ENCODE measurements at regions not wholly inside any gene's neighbourhood (a gene's known extent, or its start where the extent isn't known, plus 50 kb on each side); places are given as distances from the start of the nearest gene placed in this dataset.
"Not testable (repeated sequence)": the region's sequence is repeated elsewhere in the genome, so short reads cannot be mapped to it uniquely, and the experiment has no call there.

- DNase-seq (ENCODE audit: low read depth in 2 of 2) = no peak
Measured at GRCh38 chr13:89204435-89204834, 1533.3 kb downstream of the SLITRK5 start.

- no peak for DNase-seq (ENCODE audit: low read depth in 2 of 2)
Measured at GRCh38 chr13:89205856-89206520, 1534.8 kb downstream of the SLITRK5 start.

- no peak for DNase-seq (ENCODE audit: low read depth in 2 of 2)
Measured at GRCh38 chr13:89212186-89212585, 1541.0 kb downstream of the SLITRK5 start.

GRCh38 chr13:89214185-89214584 is 1543.0 kb downstream of the SLITRK5 start:
- DNase-seq (ENCODE audit: low read depth in 2 of 2) = no peak

GRCh38 chr13:89215319-89215718 is 1544.1 kb downstream of the SLITRK5 start:
- DNase-seq (ENCODE audit: low read depth in 2 of 2) = not testable (repeated sequence)

- DNase-seq (ENCODE audit: low read depth in 2 of 2) = no peak
Measured at GRCh38 chr13:89217813-89218212, 1546.6 kb downstream of the SLITRK5 start.

- no peak for DNase-seq (ENCODE audit: low read depth in 2 of 2)
Measured at GRCh38 chr13:89221557-89222158, 1550.5 kb downstream of the SLITRK5 start.

GRCh38 chr13:89227356-89227755 is 1556.2 kb downstream of the SLITRK5 start:
- no peak for DNase-seq (ENCODE audit: low read depth in 2 of 2)

- no peak for DNase-seq (ENCODE audit: low read depth in 2 of 2)
Measured at GRCh38 chr13:89238496-89238895, 1567.3 kb downstream of the SLITRK5 start.

- no peak for DNase-seq (ENCODE audit: low read depth in 2 of 2)
Measured at GRCh38 chr13:89239361-89240127, 1568.4 kb downstream of the SLITRK5 start.

GRCh38 chr13:89255844-89256406 is 1584.8 kb downstream of the SLITRK5 start:
- no peak for DNase-seq (ENCODE audit: low read depth in 2 of 2)

- no peak for DNase-seq (ENCODE audit: low read depth in 2 of 2)
Measured at GRCh38 chr13:89267734-89268133, 1596.6 kb downstream of the SLITRK5 start.

GRCh38 chr13:89269737-89270136 is 1598.6 kb downstream of the SLITRK5 start:
- DNase-seq (ENCODE audit: low read depth in 2 of 2) = no peak

GRCh38 chr13:89270736-89271135 is 1599.6 kb downstream of the SLITRK5 start:
- DNase-seq (ENCODE audit: low read depth in 2 of 2) = no peak

GRCh38 chr13:89279374-89279773 is 1608.2 kb downstream of the SLITRK5 start:
- no peak for DNase-seq (ENCODE audit: low read depth in 2 of 2)

GRCh38 chr13:89281331-89281730 is 1610.2 kb downstream of the SLITRK5 start:
- DNase-seq (ENCODE audit: low read depth in 2 of 2) = no peak

- no peak for DNase-seq (ENCODE audit: low read depth in 2 of 2)
Measured at GRCh38 chr13:89282241-89282640, 1611.1 kb downstream of the SLITRK5 start.

- DNase-seq (ENCODE audit: low read depth in 2 of 2) = no peak
Measured at GRCh38 chr13:89287381-89287780, 1616.2 kb downstream of the SLITRK5 start.

GRCh38 chr13:89294115-89294867 is 1623.1 kb downstream of the SLITRK5 start:
- no peak for DNase-seq (ENCODE audit: low read depth in 2 of 2)

- DNase-seq (ENCODE audit: low read depth in 2 of 2) = no peak
Measured at GRCh38 chr13:89307278-89307677, 1636.1 kb downstream of the SLITRK5 start.

- no peak for DNase-seq (ENCODE audit: low read depth in 2 of 2)
Measured at GRCh38 chr13:89310943-89311672, 1639.9 kb downstream of the SLITRK5 start.
